Body of pancreas (tissue), 4 donors: ENCODE measurements at regions not wholly inside any gene's neighbourhood (a gene's known extent, or its start where the extent isn't known, plus 50 kb on each side); places are given as distances from the start of the nearest gene placed in this dataset.

Experiments
- POLR2A ChIP-seq, 3 donors: fragments of 450-650 bp; IDR thresholded peaks; one replicate each; pipeline ENCODE4 v1.6.1; 2016; ENCODE audit warnings: antibody characterized with exemption in 3 of 3, mild to moderate bottlenecking in 2 of 3
- TF ChIP-seq, protein P1 (sequence below), 7 experiments: fragments of 450-650 bp in 4 of 7; fragments of 200-600 bp in 3 of 7; sonication (generic) in 3 of 7; IDR thresholded peaks; one replicate each; pipeline ENCODE4 v1.5.1; 2016 to 2019; ENCODE audit warnings: antibody characterized with exemption in 7 of 7

DNA sequence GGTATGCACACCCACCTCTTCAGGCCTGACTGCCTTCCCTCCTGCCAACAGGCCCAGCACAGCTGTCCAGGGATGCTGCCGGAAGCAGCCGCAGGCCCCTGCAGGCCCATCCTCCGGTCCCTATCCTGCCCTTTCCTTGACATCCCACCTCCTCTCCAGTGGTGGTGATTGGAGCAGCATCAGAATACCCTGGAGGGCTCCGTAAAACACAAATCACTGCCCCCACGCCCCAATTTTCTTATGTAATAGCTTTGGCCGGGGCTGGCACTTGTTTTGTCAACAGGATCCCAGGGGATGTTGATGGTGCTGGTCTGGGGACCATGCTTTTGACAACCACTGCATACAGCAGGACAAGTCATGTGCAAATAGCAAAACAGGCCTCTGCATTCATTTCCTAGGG, 274.5 kb downstream of the GADD45G start:
- no peak for TF ChIP-seq POLR2A (IDR thresholded peaks at IDR 0.05)
- TF ChIP-seq, protein P1, sequence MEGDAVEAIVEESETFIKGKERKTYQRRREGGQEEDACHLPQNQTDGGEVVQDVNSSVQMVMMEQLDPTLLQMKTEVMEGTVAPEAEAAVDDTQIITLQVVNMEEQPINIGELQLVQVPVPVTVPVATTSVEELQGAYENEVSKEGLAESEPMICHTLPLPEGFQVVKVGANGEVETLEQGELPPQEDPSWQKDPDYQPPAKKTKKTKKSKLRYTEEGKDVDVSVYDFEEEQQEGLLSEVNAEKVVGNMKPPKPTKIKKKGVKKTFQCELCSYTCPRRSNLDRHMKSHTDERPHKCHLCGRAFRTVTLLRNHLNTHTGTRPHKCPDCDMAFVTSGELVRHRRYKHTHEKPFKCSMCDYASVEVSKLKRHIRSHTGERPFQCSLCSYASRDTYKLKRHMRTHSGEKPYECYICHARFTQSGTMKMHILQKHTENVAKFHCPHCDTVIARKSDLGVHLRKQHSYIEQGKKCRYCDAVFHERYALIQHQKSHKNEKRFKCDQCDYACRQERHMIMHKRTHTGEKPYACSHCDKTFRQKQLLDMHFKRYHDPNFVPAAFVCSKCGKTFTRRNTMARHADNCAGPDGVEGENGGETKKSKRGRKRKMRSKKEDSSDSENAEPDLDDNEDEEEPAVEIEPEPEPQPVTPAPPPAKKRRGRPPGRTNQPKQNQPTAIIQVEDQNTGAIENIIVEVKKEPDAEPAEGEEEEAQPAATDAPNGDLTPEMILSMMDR (IDR thresholded peaks at IDR 0.05): no peak
